ENCODE measurements at regions not wholly inside any gene's neighbourhood (a gene's known extent, or its start where the extent isn't known, plus 50 kb on each side); places are given as distances from the start of the nearest gene placed in this dataset.

DNA sequence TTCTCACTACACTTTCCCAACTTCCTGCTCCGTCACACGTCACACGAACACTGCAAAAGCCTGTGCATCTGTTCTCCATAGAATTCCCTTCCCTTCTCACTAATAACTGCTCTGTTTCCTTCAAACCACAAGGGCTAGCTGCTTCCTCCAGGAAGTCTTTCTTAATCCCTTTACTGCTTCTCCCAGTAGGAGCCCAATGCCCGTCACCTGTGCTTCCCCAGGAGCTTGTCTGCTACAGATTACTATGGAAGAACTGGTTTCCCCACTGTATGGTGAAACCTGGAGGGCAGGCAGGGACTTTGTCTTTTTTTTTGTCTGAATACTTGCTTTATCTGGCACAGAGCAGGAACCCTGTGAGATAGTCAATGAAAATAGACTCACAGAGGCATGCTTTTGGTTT lies 444.7 kb upstream of the MAP3K7 start:
- in situ Hi-C loops (cut with HindIII; ENCODE audit: low sequenced_read_pairs), result no loop called here
- no peak for TF ChIP-seq CTCF (IDR thresholded peaks at IDR 0.05; ENCODE audit: low read depth, low read length)
- no peak for DNase-seq (ENCODE audit: low read depth, low spot score)
- no peak overlapping the region for H3K4me3 ChIP-seq (ENCODE audit: low read depth, low read length)

DNA sequence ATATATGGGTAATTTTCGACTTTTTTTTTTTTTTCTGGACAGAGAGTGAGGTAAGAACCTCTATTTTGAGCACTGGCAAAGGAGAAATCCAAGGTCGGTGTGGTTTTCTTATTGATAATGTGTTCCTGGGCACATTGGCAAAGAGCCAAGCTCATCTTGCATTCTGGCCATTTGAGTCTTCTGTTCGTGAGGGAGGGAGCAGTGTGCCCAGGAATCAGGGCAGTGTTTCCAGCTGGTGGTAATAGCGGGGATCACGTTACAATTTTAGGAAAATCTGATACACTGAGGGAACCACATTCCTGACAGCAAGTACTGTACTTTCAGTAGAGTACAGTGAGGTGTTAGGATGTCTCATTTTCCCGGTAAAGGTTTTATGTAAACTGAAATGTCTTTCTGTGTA lies 442.3 kb upstream of the MAP3K7 start:
- no peak for DNase-seq (ENCODE audit: low read depth, low spot score)
- in situ Hi-C loops (cut with HindIII; ENCODE audit: low sequenced_read_pairs), result no loop called here
- TF ChIP-seq CTCF (IDR thresholded peaks at IDR 0.05; ENCODE audit: low read depth, low read length), result no peak
- no peak overlapping the region for H3K4me3 ChIP-seq (ENCODE audit: low read depth, low read length)

GRCh38 chr6:91023529-91023928 lies 436.7 kb upstream of the MAP3K7 start:
- no peak for TF ChIP-seq CTCF (IDR thresholded peaks at IDR 0.05; ENCODE audit: low read depth, low read length)
- in situ Hi-C loops (cut with HindIII; ENCODE audit: low sequenced_read_pairs), result no loop called here
- DNase-seq (ENCODE audit: low read depth, low spot score), result no peak
- H3K4me3 ChIP-seq (ENCODE audit: low read depth, low read length), result no peak overlapping the region

- no peak for TF ChIP-seq CTCF (IDR thresholded peaks at IDR 0.05; ENCODE audit: low read depth, low read length)
- H3K4me3 ChIP-seq (ENCODE audit: low read depth, low read length), result no peak overlapping the region
- no peak for DNase-seq (ENCODE audit: low read depth, low spot score)
- in situ Hi-C loops (cut with HindIII; ENCODE audit: low sequenced_read_pairs), result no loop called here
Measured at GRCh38 chr6:91020744-91021143, 433.9 kb upstream of the MAP3K7 start.

DNA sequence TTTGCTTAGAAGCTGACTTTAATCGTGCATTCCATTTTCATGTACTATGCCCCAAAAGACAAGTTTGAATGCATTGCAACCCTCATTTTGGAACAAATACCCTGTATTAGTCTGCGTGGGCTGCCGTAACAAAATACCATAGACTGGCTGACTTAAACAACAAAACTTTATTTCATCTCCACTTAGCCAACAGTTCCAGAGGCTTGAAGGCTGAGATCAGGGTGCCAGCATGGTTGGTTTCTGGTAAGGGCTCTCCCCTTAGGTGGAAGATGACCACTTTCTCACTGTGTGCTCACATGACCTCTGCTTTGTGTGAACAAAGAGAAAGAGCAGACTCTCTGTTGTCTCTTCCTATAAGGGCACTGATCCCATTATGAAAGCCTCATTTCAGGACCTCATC lies 431.7 kb upstream of the MAP3K7 start:
- in situ Hi-C loops (cut with HindIII; ENCODE audit: low sequenced_read_pairs), result no loop called here
- no peak overlapping the region for H3K4me3 ChIP-seq (ENCODE audit: low read depth, low read length)
- no peak for TF ChIP-seq CTCF (IDR thresholded peaks at IDR 0.05; ENCODE audit: low read depth, low read length)
- no peak for DNase-seq (ENCODE audit: low read depth, low spot score)

- no peak for DNase-seq (ENCODE audit: low read depth, low spot score)
- in situ Hi-C loops (cut with HindIII; ENCODE audit: low sequenced_read_pairs), result no loop called here
- TF ChIP-seq CTCF (IDR thresholded peaks at IDR 0.05; ENCODE audit: low read depth, low read length), result no peak
- H3K4me3 ChIP-seq (ENCODE audit: low read depth, low read length), result no peak overlapping the region
Measured at GRCh38 chr6:91013511-91013910, 426.6 kb upstream of the MAP3K7 start.

DNA sequence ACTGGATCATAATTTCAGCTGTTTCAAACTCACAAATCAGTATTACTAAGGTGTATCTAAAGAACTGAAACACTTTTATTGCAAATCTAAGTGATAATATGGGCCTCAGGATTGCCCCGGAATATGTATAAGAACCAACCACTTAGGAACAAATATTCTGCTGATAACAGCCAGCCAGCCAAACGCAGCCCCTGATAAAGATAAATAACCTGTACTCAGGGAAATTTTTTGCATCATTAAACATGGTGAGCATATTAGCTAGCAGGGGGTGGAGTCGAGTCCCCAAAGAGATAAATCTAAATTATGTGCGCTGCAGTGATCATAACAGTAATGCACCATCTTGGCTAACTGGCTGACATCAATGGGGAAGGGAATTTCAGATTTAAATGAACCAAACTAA lies 410.2 kb upstream of the MAP3K7 start:
- H3K4me3 ChIP-seq (ENCODE audit: low read depth, low read length), result no peak overlapping the region
- no peak for TF ChIP-seq CTCF (IDR thresholded peaks at IDR 0.05; ENCODE audit: low read depth, low read length)
- DNase-seq (ENCODE audit: low read depth, low spot score), result no peak
- in situ Hi-C loops (cut with HindIII; ENCODE audit: low sequenced_read_pairs), result no loop called here

All from astrocyte of the spinal cord (primary cell).